Esophagus squamous epithelium (tissue), 5 donors: ENCODE measurements at regions not wholly inside any gene's neighbourhood (a gene's known extent, or its start where the extent isn't known, plus 50 kb on each side); places are given as distances from the start of the nearest gene placed in this dataset.

ENCODE experiments used
- DNase-seq: peaks from one replicate; lab custom pipeline; 2025; lab: John Stamatoyannopoulos, UW
- H3K27ac ChIP-seq, 4 donors: fragments of 200-600 bp; sonication (generic); one replicate each; pipeline ENCODE4 v1.5.1; 2016 to 2019; ENCODE audit warnings: mild to moderate bottlenecking in 1 of 4
- H3K27me3 ChIP-seq, 4 donors: fragments of 200-600 bp; sonication (generic); 1 replicate in 3 of 4; 2 replicates in 1 of 4; pipeline versions ENCODE4 v1.5.1 to v1.6.0; 2017 to 2021; ENCODE audit warnings: antibody characterized with exemption in 1 of 4
- H3K36me3 ChIP-seq, 3 donors: fragments of 200-600 bp; sonication (generic); one replicate each; pipeline ENCODE4 v1.5.1; 2016 to 2019
- H3K4me1 ChIP-seq, 3 donors: fragments of 200-600 bp; sonication (generic); one replicate each; pipeline ENCODE4 v1.5.1; 2017 to 2019
- H3K4me3 ChIP-seq, 4 donors: fragments of 200-600 bp; sonication (generic); 1 replicate in 3 of 4; 2 replicates in 1 of 4; pipeline ENCODE4 v1.5.1; 2016 to 2019; ENCODE audit warnings: mild to moderate bottlenecking in 2 of 4, moderate library complexity in 1 of 4
- H3K9me3 ChIP-seq, 3 donors: fragments of 200-600 bp; sonication (generic); one replicate each; pipeline ENCODE4 v1.5.1; 2016 to 2019
- CTCF ChIP-seq, 6 experiments: fragments of 450-650 bp in 4 of 6; fragments of 200-600 bp in 2 of 6; sonication (generic) in 2 of 6; IDR thresholded peaks; one replicate each; pipeline ENCODE4 v1.5.1; 2016 to 2019; ENCODE audit warnings: antibody characterized with exemption in 6 of 6, mild to moderate bottlenecking in 4 of 6, moderate library complexity in 4 of 6
- POLR2A ChIP-seq, 4 donors: fragments of 450-650 bp; IDR thresholded peaks; one replicate each; pipeline ENCODE4 v1.6.1; 2017; ENCODE audit warnings: antibody characterized with exemption in 4 of 4, mild to moderate bottlenecking in 4 of 4, moderate library complexity in 3 of 4
- WGBS, 2 donors: methylation state at CpG; one replicate each; pipeline ENCODE4 v1.1.5; 2018; 5-methylcytosine and 5-hydroxymethylcytosine counted together
- intact Hi-C: fragments of 100-400 bp; cut with DNase I; formaldehyde crosslinking; loops from one replicate; pipeline ENCODE4 v1.15.0; 2022
- donor health status: DM: yes; HTN: yes; CAD: no.

DNA sequence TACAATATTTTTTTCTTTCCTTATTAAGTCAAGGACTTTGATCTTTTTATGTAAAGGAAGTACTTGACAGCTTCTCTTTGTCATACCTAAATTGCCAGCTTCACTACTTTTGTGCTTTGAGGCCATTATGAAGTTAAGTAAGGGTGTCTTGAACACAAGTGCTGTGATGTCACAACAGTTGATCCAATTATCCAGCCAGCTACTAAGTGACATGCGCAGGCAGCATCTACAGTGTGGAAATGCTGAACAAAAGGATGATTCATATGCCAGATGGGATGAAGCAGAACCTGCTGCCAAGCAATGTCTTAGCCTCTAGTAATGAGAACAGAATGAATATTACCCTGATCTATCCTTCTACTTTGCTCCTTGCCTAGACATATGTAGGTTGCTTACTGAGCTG is 68.3 kb upstream of the TMEM244 start:
- Histone ChIP-seq H3K36me3 (no peaks in the 10 kb centered on the region), H3K9me3 (no peaks in the 10 kb centered on the region), H3K27me3 (no peaks in the 10 kb centered on the region), H3K27ac (no peak overlapping the region), H3K4me1 (no peaks in the 10 kb centered on the region), H3K4me3 (no peak overlapping the region)
- WGBS, 2 donors: 14 to 36% methylated on average over 1 of the region's 1 CpG
- DNase-seq: no peak
- intact Hi-C loops: no loop called here
- no peak for TF ChIP-seq POLR2A (IDR thresholded peaks at IDR 0.05)
- no peak for TF ChIP-seq CTCF (IDR thresholded peaks at IDR 0.05)

GRCh38 chr6:129923530-129924250 is 62.6 kb upstream of the TMEM244 start:
- no peaks in the 10 kb centered on the region for H3K4me1 ChIP-seq
- no peak overlapping the region for H3K27ac ChIP-seq
- H3K36me3 ChIP-seq: no peaks in the 10 kb centered on the region
- TF ChIP-seq POLR2A (IDR thresholded peaks at IDR 0.05) (no peak), CTCF (IDR thresholded peaks at IDR 0.05) (no peak)
- no peak overlapping the region for H3K4me3 ChIP-seq
- no peaks in the 10 kb centered on the region for H3K9me3 ChIP-seq
- intact Hi-C loops: no loop called here
- no peaks in the 10 kb centered on the region for H3K27me3 ChIP-seq
- DNase-seq: no peak

DNA sequence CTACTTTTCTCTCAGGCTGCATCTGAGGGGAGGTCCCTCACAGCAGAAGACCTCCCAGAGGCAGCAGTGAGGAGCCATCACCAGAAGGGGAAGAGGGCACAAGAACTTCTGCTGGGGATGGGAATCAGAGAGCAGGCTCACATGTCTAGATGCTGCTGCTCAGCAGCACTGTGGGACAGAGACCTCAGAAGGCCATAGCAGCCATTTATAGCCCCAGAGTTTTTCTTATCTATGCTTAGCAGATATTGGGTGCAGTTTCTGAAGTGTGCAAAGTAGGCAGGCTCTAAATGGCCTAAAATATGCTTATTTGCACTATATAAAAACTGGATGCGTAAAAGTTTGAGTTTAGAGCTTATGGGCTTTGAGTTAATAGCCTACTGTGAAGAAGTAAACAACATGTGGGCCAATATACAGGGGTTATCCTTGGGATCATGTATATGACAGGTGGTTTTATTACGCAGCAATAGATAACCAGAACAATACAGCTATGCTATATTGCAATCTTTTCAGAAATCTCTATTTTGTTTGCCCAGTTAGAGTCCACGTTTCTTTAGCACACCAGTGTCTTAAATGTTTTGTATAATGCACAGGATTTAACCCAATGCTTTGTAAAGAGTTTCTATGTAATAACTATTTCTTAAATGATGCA is 60.2 kb upstream of the TMEM244 start:
- no peak overlapping the region for H3K27ac ChIP-seq
- WGBS, 2 donors: 60 to 69% methylated on average over 3 of the region's 3 CpGs
- intact Hi-C loops: no loop called here
- no peaks in the 10 kb centered on the region for H3K27me3 ChIP-seq
- no peaks in the 10 kb centered on the region for H3K4me1 ChIP-seq
- no peak for DNase-seq
- H3K9me3 ChIP-seq: no peaks in the 10 kb centered on the region
- TF ChIP-seq POLR2A (IDR thresholded peaks at IDR 0.05): no peak
- no peak for TF ChIP-seq CTCF (IDR thresholded peaks at IDR 0.05)
- no peak overlapping the region for H3K4me3 ChIP-seq
- no peaks in the 10 kb centered on the region for H3K36me3 ChIP-seq

GRCh38 chr6:129920103-129920798 is 59.1 kb upstream of the TMEM244 start:
- H3K4me1 ChIP-seq: no peaks in the 10 kb centered on the region
- H3K4me3 ChIP-seq: no peak overlapping the region
- no peak overlapping the region for H3K27ac ChIP-seq
- 79 to 84% methylated on average over 5 to 7 of the region's 7 CpGs for WGBS, 2 donors
- no peaks in the 10 kb centered on the region for H3K27me3 ChIP-seq
- DNase-seq: no peak
- no peaks in the 10 kb centered on the region for H3K36me3 ChIP-seq
- TF ChIP-seq POLR2A (IDR thresholded peaks at IDR 0.05): no peak
- TF ChIP-seq CTCF (IDR thresholded peaks at IDR 0.05): no peak
- H3K9me3 ChIP-seq: no peaks in the 10 kb centered on the region
- intact Hi-C loops: no loop called here

- Histone ChIP-seq H3K27me3 (no peaks in the 10 kb centered on the region), H3K36me3 (no peaks in the 10 kb centered on the region), H3K9me3 (no peaks in the 10 kb centered on the region), H3K27ac (no peak overlapping the region), H3K4me3 (no peak overlapping the region), H3K4me1 (no peaks in the 10 kb centered on the region)
- 44 to 50% methylated on average over 1 of the region's 1 CpG for WGBS, 2 donors
- TF ChIP-seq CTCF (IDR thresholded peaks at IDR 0.05): no peak
- DNase-seq: no peak
- intact Hi-C loops: no loop called here
These were observed 50.6 kb upstream of the TMEM244 start for GRCh38 chr6:129911732-129912131.
